ENCODE measurements at regions not wholly inside any gene's neighbourhood (a gene's known extent, or its start where the extent isn't known, plus 50 kb on each side); places are given as distances from the start of the nearest gene placed in this dataset.

DNA sequence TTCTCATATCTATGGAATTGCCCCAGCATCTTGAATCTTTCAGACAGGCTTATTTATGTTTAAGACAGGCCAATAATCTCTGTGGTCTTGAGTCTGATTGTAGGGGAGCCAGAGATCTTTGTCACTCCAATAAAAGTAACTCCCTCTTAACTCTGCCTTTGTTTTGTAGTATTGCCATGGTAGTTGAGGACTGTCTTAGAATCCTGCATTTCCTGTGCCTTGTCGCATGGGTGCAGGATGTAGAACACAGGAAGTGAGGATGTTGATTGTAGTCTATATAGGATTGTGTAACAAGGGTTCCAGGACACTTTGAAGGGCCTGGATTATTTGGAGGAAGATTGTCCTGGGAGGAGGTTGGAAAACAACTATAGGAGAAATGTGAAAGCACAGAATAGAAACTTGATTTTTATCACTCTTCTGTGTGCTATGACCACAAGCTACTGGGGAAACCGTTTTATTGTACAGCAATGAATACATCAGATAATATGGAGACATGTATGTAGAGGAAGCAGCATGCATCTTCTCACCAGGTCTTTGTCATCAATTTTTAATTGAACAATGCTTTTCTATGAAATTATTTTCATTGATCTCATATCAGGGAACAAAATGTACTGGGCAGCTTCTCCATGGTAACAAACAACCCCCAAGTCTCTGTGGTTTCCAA lies 411.7 kb downstream of the FGF9 start:
- TF ChIP-seq, protein P1, sequence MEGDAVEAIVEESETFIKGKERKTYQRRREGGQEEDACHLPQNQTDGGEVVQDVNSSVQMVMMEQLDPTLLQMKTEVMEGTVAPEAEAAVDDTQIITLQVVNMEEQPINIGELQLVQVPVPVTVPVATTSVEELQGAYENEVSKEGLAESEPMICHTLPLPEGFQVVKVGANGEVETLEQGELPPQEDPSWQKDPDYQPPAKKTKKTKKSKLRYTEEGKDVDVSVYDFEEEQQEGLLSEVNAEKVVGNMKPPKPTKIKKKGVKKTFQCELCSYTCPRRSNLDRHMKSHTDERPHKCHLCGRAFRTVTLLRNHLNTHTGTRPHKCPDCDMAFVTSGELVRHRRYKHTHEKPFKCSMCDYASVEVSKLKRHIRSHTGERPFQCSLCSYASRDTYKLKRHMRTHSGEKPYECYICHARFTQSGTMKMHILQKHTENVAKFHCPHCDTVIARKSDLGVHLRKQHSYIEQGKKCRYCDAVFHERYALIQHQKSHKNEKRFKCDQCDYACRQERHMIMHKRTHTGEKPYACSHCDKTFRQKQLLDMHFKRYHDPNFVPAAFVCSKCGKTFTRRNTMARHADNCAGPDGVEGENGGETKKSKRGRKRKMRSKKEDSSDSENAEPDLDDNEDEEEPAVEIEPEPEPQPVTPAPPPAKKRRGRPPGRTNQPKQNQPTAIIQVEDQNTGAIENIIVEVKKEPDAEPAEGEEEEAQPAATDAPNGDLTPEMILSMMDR (IDR thresholded peaks at IDR 0.05) = no peak
- no peak for TF ChIP-seq POLR2A (IDR thresholded peaks at IDR 0.05)
